IPS DF 4.7 (cell line): ENCODE measurements at regions not wholly inside any gene's neighbourhood (a gene's known extent, or its start where the extent isn't known, plus 50 kb on each side); places are given as distances from the start of the nearest gene placed in this dataset.
"Not testable (repeated sequence)": the region's sequence is repeated elsewhere in the genome, so short reads cannot be mapped to it uniquely, and the experiment has no call there.

ENCODE experiments used
- DNase-seq: peaks from one replicate; pipeline ENCODE4 v3.0.0-alpha.2; 2013; ENCODE audit warnings: low spot score; ENCODE audit errors: extremely low read depth

DNA sequence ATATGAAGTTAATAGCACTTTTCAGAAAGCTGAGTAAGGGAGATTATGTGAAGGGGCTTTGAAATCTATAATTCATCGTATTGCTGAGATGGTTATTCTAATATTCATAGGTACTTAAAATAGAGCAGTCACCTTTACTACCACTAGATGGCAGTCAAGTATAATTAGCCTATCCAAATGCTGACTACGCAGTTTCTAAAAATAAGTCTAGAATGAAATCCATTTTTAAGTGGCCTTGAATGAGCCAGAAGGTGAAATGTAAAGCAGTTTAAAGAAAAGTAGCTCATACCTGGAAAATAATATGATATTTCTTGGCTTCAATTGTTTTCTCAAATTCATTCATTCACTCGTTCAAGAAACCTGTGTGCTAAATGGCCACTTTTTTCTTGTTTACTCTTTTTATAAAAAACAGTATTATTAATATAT is 1277.1 kb downstream of the GATA3 start:
- no peak for DNase-seq

DNA sequence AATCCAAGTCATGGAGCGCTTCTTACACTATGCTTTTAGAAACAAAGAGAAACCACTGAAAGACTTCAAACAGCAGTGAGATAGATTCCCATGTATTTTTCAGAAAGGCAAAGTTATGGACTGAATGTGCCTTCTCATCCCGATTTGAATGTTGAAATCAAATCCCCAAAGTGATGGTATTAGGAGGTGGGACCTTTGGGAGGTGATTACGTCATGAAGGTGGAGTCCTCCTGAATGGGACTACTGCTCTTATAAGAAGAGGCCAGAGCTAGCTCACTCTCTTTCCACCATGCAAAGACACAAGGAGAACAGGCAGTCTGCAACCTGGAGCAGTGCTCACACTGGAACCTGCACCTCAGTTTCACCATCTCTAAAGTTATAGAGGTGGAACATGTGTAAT is 1279.8 kb downstream of the GATA3 start:
- DNase-seq: no peak

DNA sequence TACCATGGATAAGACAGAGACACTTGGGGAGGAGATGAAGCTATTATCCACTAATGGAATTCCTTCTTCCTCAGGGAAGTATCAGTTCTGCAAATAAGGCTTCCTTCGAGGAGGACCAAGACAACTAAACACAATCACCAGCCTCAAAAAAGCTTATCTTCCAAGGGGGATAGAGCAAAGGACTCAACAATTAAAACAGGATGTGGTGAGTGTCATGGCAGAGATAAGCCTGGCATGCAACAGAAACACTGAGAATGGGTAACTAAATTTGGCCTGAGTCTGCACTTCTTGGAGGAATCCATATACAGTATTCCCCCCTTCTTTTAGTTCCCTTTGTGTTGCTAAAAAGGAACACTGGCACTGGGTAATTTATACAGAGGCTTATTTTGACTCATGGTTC is 1285.2 kb downstream of the GATA3 start:
- no peak for DNase-seq

DNA sequence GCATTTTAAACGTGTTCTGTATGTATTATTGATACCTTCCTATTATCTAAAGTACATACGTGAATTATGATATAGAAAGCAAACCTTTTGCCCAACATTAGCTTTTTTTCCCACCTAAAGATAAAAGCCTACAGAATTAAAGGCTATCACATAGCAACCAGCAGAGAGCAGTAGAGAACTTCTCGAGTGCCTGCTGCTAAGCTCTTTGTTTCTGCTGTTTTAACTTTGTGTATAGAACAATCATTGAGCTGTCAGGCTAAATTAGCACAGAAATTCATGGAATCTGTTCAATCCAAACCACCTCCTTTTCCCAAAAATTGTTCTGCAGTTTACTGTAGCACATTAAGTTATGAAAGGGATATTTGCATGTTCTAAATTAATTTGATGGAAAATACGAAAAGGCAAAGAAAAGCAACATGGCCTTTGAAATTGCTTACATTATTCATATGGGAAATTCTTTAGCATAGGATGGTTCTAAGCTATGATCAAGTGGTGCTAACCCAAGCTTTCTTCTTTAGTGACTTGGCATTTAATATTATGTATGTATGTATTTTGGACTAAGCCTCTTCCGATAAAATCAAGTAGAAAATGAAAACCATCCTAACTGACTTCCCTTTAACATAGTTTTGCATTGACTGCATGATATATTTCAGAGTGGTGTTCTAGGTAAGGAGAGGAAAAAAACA is 1288.5 kb downstream of the GATA3 start:
- DNase-seq: no peak

DNA sequence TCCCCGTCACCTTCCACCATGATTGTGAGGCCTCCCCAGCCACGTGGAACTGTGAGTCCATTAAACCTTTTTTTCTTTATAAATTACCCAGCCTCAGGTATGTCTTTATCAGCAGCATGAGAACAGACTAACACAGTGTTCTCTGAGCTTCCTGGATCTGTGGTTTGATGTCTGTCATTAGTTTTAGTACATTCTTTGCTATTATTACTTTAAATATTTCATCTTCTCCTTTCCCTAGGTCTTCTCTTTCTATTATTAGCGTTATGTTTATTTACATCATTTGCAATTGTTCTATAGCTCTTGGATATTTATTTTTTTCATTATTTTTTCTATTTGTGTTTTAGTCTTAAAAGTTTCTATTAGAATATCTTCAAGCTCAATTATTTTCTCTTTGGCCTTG is 1293.4 kb downstream of the GATA3 start:
- not testable (repeated sequence) for DNase-seq

DNA sequence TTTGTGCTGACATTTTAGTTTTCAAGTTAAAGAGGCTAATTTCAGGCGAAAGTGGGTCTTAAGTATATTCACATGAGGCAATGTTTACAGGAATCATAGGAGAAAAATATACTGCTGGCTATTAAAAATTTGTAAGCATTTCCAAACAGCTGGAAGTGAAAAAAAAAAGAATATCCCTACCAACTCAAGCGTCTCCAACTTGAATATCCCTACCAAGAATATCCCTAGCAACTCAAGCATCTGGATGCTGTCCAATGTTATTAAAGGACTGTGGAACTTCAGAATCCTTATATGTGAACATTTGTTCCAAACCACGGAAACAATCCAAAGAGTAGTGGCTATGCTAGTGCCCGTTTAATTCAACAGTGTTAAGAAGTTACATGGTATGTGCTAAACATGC is 1303.0 kb downstream of the GATA3 start:
- DNase-seq: no peak

DNA sequence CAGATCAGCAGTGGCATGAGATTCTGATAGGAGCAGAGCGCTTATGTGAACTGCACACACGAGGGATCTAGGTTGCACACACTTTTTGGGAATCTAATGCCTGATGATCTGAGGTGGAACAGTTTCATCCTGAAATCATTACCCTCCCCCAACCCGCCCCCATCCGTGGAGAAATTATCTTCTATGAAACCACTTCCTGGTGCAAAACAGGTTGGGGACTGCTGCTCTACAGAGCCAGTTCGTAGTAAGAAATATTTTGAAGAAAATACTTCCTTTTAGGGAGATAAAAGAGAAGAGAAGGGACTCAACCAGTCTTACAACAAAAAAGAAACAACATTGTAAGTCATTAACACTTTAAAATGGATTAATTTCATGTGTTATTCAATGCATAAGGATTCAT is 1308.2 kb downstream of the GATA3 start:
- DNase-seq: no peak

DNA sequence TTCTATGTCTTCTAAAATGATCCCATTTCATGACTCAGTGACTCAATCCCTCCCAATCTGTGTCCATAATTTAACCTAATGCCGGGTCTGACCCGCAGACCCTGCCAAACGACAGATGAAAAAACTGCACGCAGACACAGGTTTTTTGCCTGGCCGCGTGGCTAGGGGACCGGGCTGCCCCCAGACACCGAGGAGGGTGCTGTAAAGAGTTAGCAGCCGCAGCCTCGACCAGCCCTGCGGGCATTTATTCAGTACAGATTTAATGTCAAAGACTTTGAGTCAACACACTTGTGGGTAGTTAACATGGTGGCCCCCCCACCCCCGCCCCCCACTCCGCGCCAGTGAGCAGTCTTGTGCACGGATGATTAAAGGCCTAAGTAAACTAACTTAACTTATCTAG is 1324.7 kb downstream of the GATA3 start:
- DNase-seq: no peak

DNA sequence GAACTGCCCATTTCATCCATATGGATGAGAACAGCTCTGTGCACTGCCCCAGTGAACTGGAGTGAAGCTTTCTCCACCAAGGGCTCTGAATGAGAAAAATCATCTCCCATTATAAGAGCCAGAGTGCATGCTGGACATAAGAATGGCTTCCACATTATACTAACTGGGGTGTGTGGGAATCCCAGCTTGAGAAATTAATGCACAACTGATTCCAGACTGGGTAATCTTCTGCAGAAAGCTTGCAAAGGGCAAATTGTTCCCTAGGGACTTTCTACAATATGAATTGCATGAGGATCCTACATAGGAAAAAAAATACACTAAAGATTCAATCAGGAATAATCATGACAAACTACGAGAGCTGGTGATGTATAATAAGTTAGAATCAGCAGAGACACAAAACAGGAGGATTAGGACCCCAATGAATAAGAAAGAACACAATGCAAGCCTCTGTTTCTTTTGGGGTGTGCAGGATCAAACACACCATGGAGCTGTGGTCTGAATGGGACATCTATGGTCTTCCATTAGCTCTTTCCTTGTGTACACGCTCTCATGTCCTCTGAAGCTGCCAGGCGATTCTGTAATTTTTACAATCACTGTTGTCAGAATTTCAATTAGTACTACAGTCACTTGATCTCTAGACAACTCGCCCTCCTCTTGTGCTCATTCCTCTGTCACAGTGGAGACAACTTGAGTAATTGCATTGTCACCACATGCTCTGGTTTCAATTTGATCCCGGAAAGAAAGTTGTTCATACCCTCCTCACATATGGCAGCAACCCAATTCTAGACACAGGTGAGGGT is 1327.4 kb downstream of the GATA3 start:
- no peak for DNase-seq

DNA sequence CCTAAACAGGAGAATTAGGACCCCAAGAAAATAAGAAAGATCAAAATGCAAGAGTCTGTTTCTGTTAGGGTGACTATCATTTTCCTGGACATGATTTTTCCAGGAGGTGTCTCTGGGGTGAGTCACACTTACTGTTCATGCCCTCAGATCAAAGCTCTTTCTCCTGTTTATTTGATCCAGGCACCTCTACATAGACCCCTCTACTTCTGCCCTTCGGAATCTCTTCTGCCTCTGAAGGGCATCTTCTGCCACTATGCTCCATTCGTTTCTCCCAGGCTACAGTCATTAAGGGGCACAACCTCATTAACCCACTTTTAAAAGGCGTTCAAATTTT is 1328.0 kb downstream of the GATA3 start:
- no peak for DNase-seq

DNA sequence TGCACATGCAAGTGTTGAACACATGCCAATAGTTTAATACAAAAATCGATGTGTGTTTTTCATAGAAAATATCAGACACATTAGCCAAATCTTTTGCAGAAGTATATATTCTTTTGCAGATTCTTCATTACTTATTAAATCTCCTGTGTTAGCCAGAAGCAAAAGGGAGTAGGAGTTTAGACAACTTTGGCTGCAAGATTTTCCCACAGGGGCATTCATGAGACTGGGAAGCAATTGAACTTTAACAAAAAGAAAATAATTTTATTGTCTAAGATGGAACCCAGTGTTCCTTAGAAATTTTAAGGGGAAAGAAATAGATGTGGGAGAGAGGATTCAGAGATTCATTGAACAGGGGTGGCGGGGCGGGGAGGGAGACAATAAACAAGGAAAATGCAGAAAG is 1336.0 kb downstream of the GATA3 start:
- DNase-seq: no peak

DNA sequence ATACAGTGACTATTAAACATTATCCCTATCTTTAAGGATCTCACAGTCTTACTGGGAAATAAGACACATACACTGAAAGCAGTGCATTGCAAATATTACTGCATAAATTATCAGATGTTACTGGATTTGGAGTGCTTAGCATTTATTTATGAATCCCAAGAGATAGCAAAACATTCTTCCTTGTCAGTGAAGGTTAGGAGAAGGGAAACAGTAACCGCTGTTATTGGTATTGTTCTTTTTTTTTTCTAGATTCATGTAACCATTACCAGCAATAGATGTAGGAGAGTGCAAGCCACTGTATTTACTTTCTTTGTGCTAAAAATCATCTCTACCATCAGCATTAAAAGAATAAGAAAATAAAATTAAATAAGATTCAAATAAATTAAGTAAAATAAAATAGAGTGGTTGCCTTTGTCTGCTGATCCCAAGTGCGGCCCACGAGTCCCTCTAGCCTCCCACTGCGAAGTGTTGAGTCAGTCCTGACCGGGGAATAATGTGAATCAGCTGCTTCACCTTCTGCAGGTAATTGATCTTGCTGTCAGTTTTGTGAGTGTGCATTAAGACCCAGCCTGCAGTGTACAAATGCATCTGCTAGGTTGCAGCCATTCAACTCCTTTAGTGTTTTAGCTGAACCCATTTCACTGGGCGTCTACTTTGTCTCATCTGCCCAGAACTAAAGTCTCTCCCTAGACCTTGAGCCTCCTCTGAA is 1344.9 kb downstream of the GATA3 start:
- no peak for DNase-seq

DNA sequence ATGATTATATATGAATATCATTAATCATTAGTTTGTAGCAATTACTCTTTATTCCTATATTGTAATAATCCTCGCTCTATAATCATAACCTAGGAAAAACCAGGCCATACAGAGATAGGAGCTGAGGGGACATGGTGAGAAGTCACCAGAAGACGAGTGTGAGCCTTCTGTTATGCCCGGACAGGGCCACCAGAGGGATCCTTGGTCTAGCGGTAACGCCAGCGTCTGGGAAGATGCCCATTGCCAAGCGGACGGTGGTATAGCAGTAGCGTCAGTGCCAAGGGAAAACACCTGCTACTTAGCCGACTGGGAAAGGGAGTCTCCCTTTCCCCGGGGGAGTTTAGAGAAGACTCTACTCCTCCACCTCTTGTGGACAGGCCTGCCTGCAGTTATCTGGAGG is 1347.6 kb downstream of the GATA3 start:
- DNase-seq: not testable (repeated sequence)

DNA sequence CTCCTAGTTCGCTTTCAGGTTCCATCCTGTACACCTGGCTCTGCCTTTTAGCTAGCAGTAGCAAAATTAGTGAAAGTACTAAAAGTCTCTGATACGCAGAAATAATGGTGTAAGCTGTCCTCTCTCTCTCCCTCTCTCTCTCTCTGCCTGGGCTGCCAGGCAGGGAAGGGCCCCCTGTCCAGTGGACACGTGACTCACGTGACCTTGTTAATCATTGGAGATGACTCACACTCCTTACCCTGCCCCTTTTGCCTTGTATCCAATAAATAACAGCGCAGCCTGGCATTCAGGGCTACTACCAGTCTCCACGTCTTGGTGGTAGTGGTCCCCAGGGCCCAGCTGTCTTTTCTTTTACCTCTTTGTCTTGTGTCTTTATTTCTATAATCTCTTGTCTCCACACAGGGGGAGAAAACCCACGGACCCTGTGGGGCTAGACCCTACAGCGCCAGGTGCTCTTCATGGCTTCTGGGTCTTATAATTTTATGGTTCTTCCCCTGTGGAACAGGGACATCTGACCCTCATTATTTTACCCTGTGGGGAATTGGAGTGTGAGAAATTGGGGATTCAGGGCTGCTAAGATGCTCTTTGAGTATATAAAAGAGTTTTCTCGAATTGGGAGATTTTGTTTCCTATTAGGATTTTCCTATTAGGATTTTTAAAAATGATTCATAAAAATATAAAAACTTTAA is 1348.2 kb downstream of the GATA3 start:
- DNase-seq: not testable (repeated sequence)

DNA sequence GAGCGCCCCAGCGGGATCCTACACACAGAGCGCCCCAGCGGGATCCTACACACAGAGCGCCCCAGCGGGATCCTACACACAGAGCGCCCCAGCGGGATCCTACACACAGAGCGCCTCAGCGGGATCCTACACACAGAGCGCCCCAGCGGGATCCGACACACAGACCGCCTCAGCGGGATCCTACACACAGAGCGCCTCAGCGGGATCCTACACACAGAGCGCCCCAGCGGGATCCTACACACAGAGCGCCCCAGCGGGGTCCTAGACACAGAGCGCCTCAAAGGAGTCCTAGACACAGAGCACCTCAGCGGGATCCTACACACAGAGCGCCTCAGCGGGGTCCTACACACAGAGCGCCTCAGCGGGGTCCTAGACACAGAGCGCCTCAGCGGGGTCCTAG is 1352.7 kb downstream of the GATA3 start:
- not testable (repeated sequence) for DNase-seq

DNA sequence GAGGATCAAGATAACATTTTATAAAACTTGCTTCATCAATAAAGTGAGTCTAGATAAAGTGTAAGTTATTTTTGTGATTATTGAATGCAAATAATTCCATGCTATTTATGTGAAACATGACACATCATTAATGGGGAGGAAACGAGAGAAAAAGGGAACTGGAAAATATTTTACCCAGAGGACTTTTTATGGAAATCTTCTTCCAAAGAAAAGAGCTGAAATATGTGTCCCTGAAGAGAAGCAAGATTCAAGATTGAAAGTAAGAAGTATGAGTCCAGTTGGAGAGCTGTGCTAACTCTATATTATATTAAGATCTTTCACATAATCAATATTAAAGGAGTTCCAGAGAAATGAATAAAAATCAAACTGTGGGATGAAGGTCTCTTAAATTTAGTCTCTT is 1361.8 kb downstream of the GATA3 start:
- no peak for DNase-seq

DNA sequence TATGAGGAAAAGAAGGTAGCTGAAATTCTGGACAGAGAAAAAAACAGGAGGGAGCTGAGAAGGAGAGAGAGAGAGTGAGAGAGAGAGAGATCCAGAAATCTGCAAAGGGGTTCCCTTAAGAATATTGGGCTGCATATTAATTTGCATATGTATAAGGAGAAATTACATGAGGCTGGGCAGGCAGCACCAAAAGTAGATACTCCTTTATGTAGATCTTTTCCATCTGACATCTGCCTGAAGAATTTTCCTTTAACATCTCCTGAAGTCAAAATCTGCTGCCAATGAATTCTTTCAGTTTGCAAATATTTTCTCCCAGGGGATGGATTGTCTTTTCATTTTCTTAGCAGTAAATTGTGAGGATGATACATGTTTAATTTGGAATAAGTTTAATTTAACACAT is 1365.3 kb downstream of the GATA3 start:
- no peak for DNase-seq

DNA sequence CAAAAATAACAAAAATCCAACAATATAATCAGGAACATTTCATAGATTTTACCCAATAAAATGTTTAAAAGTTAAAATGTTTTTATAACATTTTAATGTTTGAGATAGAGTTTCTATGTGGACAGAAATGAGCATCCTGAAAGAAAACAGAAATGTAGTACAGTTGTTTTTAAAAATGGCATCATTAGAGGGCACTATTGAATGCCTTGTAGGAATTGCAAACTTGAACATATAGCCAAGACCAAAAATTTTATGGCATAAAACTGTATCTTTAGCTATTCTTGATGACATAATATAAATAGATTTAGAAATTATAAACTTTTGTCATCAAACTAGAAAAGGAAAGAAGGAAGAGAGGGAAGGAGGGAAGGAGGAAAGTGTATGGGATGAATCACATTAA is 1372.7 kb downstream of the GATA3 start:
- no peak for DNase-seq

DNA sequence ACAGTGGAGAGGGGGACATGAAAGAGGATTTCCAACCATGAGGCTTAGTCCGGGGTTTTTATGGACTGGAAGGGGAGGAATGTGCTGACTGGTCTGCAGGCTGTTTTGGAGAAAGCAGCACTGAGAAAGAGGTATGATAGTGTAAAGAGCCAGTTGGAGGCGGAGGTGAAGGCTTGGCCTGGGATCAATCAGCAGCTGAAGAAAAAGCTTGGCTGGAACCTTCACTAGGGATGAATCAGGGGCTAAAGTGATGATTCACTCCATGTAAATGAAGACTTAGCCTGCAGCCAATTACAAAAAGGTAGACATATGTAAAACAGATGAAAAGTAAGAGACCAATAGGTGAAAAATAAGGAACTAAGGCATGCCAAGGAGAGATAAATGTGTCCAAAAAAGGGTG is 1382.6 kb downstream of the GATA3 start:
- no peak for DNase-seq

DNA sequence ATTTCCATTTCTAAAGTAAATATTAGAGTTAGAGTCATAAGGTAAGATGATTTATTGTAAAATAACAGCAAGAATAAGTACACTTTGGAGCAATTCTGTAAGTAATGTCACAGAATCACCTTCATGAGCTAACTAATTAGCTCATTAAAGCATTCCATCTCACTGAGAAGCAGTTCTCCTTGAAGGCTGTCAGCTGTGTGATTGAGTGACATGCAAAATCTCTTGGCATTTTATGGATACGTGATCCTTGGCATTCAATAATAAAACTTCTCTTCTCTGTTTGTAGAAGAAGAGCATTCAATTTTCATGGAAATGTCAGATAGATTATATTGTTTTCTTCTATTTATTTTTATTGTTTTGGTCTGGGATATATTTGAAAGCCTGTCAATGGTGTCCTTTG is 1389.3 kb downstream of the GATA3 start:
- no peak for DNase-seq

DNA sequence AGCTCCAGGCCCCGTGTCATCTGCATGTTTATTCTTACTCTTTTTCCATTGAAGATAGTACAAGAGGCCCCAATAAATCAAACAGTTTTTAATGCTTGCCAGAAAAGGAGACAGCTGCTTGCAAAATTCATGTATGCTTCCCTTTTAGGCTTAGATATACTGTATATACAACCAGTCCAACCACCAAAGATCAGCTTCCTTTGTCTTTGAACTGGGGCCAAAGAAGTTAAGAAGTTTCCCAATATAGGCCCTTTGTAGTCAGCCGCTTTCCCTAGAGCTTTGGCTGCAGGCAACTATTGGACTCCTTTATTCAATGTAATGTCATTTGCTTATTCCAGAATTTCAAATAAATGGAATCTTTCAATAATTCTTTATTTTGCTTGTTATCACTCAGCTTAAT is 1395.0 kb downstream of the GATA3 start:
- no peak for DNase-seq

DNA sequence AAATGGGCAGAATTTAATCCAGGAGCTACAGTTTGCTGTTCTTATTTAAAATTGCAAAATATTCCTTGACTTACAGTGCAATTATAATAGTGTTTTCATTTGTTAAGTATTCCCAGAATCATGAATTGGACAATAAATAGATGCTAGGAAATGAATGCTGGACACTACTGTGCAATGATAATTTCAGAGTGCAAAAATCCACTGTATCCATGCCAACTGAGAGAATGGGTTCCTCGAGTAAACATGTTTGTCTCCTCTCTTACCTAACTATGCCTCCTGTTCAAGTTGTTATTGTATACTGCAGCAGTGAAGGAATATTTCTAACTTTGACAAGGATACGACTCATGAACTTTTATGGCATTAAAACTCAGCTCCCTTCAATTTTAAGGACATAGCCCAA is 1396.3 kb downstream of the GATA3 start:
- DNase-seq: no peak
